Stimulated activated naive CD8-positive, alpha-beta T cell treated with anti-CD3 and anti-CD28 coated beads, Interleukin-15, amount 100 ng/mL, for 72 hours (primary cell): ENCODE measurements at regions not wholly inside any gene's neighbourhood (a gene's known extent, or its start where the extent isn't known, plus 50 kb on each side); places are given as distances from the start of the nearest gene placed in this dataset.

ENCODE experiments used
- ATAC-seq: fragments of 150-1000 bp; cut with Tn5 transposase; 2 replicates; pipeline ENCODE4 v1.10.0; 2021; ENCODE audit warnings: mild to moderate bottlenecking, moderate library complexity
- DNase-seq, 2 donors: peaks; one replicate each; pipeline ENCODE4 v3.0.0; 2021 to 2022
- H3K27ac Mint-ChIP-seq, 2 donors: one replicate each; pipeline ENCODE4 v1.8.0; 2022; ENCODE audit warnings: mild to moderate bottlenecking in 2 of 2, mixed read lengths in 2 of 2, moderate library complexity in 2 of 2
- H3K27me3 Mint-ChIP-seq: one replicate; pipeline ENCODE4 v1.8.0; 2022; ENCODE audit warnings: mixed read lengths
- H3K4me1 Mint-ChIP-seq: one replicate; pipeline ENCODE4 v1.8.0; 2022; ENCODE audit warnings: mild to moderate bottlenecking, mixed read lengths
- H3K4me3 Mint-ChIP-seq, 2 donors: one replicate each; pipeline ENCODE4 v1.8.0; 2022; ENCODE audit warnings: mild to moderate bottlenecking in 2 of 2, mixed read lengths in 2 of 2, moderate library complexity in 1 of 2
- H3K9me3 Mint-ChIP-seq, 2 donors: one replicate each; pipeline ENCODE4 v1.8.0; 2022; ENCODE audit warnings: mixed read lengths in 2 of 2

GRCh38 chr1:239812580-239812979 lies 279.1 kb upstream of the FMN2 start:
- ATAC-seq (no peak), DNase-seq (no peak)
- no peak overlapping the region for H3K27ac Mint-ChIP-seq
- no peak overlapping the region for H3K4me3 Mint-ChIP-seq
- H3K9me3 Mint-ChIP-seq, result peaks cover 0 to 6% of the 10 kb centered on the region in 2 donors
- peaks cover 20% of the 10 kb centered on the region for H3K4me1 Mint-ChIP-seq
- no peaks in the 10 kb centered on the region for H3K27me3 Mint-ChIP-seq

DNA sequence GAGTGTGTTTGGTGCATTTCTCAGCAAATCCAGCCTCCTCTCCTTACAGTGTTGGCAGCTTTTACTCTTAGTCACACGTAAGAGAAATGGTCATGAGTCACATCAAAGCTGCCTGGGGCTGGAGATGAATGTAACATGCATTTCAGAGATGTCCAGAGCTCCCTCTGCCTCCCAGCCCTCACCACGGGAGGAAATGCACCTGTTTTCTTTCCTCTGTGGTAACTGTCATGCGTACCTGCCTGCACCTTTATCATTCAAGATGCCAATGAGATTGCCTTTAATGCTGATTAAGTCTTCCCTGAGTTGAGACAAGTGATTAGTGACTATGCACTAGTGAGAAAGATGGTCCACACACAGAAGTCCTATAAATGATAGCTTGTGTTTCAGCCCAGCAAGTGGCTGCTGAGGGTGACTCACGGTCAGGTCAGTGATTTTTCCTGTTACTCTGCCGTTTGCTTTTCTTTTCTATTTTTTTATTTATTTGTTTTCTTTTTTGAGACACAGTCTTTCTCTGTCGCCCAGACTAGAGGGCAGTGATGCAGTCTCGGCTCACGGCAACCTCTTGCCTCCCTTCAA lies 277.3 kb upstream of the FMN2 start:
- peaks cover 20% of the 10 kb centered on the region for H3K4me1 Mint-ChIP-seq
- H3K9me3 Mint-ChIP-seq, result peaks cover 0 to 3% of the 10 kb centered on the region in 2 donors
- peak in 1 of 2 donors; percentile 26 for DNase-seq
- H3K27me3 Mint-ChIP-seq, result no peaks in the 10 kb centered on the region
- ATAC-seq, result peak; percentile 83
- H3K27ac Mint-ChIP-seq, result peak overlapping the region in 1 of 2 donors; percentile 63
- H3K4me3 Mint-ChIP-seq, result no peak overlapping the region

DNA sequence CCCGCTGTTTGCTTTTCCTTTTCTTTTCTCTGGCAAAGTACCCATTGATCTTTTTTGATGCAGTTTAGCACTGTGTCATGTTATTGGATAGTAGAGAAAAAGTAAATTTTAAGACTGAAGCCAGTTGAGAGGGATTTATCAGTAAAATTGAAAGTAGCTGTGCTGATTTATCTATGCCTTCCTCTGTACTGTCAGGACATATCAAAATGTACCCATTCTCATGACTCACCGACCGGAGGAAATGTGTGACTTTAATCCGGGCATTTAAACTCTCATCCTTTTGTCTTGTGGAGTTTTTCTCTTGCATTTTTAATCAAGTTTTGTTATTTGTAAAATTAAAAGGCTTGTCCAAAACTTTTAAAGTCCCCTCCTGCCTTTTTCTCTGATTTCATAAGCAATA lies 276.6 kb upstream of the FMN2 start:
- ATAC-seq (no peak), DNase-seq (no peak)
- H3K27ac Mint-ChIP-seq, result peak overlapping the region in 1 of 2 donors; percentile 63
- H3K4me3 Mint-ChIP-seq, result no peak overlapping the region
- no peaks in the 10 kb centered on the region for H3K27me3 Mint-ChIP-seq
- H3K4me1 Mint-ChIP-seq, result peaks cover 18% of the 10 kb centered on the region
- no peaks in the 10 kb centered on the region for H3K9me3 Mint-ChIP-seq

DNA sequence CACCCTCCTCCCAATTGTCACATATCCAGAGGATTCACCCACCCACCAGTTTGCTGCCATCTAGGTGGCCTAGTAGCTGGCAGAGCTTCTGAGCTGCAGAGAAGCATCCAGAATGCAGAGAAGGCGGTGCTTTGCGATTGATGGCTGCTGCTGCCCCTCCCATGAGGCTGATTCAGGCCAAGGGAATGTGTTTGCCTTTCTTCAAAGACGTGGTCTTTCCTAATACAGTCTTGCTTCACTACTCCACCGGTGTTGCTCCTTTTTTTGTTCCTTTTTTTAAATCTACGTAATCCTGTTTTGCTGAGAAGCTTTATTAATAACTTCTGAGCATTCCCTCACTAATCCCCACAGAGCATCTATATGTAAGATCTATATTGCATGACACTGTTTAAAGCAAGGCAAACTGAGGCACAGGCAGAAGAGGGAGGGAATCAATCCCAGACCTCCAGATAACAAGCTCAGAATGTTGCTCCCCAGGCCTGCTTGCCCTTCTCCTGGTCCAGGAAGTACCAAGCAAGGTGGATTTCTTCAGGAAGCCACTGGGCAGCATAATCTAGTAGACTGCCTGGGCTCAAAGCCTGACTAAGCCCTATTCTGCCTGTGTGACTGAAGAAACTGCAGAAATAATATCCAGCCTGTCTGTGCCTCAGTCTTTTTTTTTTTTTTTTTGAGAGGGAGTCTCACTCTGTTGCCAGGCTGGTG lies 275.5 kb upstream of the FMN2 start:
- DNase-seq (no peak), ATAC-seq (no peak)
- no peak overlapping the region for H3K4me3 Mint-ChIP-seq
- H3K27me3 Mint-ChIP-seq, result no peaks in the 10 kb centered on the region
- H3K9me3 Mint-ChIP-seq, result no peaks in the 10 kb centered on the region
- no peak overlapping the region for H3K27ac Mint-ChIP-seq
- peaks cover 12% of the 10 kb centered on the region for H3K4me1 Mint-ChIP-seq

DNA sequence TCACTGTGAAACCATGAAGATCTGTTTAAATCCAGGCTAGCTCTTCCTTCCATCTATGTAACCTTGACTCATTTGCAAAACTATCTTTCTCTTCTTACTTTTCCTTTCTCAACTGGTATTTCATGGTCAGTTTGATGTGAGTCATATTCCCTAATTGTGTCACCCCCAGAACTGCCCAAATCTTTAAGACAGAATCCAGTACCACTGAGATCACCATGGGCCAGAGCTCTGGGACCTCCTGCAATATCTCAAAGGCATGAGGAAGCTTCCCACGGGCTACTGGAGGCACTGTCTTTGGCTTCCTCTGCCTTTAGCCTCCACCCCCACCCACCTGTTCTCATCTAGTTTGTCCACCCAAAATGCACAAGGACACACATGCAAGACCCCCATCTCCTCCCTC lies 274.4 kb upstream of the FMN2 start:
- ATAC-seq, result no peak
- Mint-ChIP-seq H3K4me1 (peaks cover 6% of the 10 kb centered on the region), H3K9me3 (no peaks in the 10 kb centered on the region), H3K27ac (peak overlapping the region in 1 of 2 donors; percentile 36), H3K4me3 (no peak overlapping the region), H3K27me3 (no peaks in the 10 kb centered on the region)
- DNase-seq, result no peak

GRCh38 chr1:239817801-239818200 lies 273.9 kb upstream of the FMN2 start:
- Mint-ChIP-seq H3K27me3 (no peaks in the 10 kb centered on the region), H3K27ac (no peak overlapping the region), H3K4me1 (peaks cover 6% of the 10 kb centered on the region), H3K9me3 (no peaks in the 10 kb centered on the region), H3K4me3 (no peak overlapping the region)
- ATAC-seq (no peak), DNase-seq (no peak)

DNA sequence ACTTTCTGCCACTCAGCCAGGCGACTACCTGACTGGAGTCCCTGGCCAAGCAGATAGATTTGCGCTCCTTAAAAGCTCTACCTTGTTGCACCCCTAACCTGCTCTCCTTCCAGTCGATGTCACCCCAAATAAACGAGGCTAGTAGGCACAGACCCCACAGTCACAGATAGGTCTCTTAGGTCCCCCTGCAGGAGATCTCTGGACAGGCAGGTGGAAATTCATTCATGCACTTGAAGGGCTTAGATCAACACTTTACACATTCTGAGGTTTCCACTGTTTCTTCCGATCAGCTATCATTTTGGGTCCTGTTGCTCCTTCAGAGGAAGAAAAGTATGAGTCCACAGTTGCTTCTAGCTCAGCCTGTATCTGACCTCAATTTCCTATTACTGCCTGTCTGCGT lies 272.6 kb upstream of the FMN2 start:
- peaks cover 4% of the 10 kb centered on the region for H3K4me1 Mint-ChIP-seq
- H3K27ac Mint-ChIP-seq, result peak overlapping the region in 1 of 2 donors; percentile 86
- no peaks in the 10 kb centered on the region for H3K9me3 Mint-ChIP-seq
- ATAC-seq (peak; percentile 45), DNase-seq (peak in 1 of 2 donors; percentile 22)
- no peak overlapping the region for H3K4me3 Mint-ChIP-seq
- H3K27me3 Mint-ChIP-seq, result no peaks in the 10 kb centered on the region

- Mint-ChIP-seq H3K27me3 (no peaks in the 10 kb centered on the region), H3K9me3 (no peaks in the 10 kb centered on the region), H3K27ac (no peak overlapping the region), H3K4me1 (no peaks in the 10 kb centered on the region), H3K4me3 (no peak overlapping the region)
- ATAC-seq (no peak), DNase-seq (no peak)
Observed at GRCh38 chr1:239819756-239820250, 271.9 kb upstream of the FMN2 start.

- no peak for DNase-seq
- no peaks in the 10 kb centered on the region for H3K4me1 Mint-ChIP-seq
Observed at GRCh38 chr1:239823852-239824251, 267.8 kb upstream of the FMN2 start.

DNA sequence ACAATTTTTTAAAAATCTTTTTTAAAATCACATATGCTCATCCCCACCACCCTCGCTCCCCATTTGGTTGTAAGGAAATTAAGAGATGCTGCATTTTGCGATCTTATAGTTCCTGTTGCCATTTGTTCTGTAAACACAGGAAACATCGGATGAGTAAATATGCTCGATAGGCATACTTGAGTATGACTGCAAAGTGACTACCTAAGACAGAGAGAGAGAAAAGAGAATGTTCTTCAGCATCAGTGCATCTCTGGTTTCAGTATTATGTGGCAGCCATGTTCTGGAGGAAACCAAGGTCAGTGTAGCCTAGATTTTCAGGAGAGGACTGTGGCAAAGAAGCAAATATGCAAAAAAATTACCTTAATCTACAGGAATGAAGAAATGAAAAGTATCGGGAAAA lies 265.5 kb upstream of the FMN2 start:
- Mint-ChIP-seq H3K27ac (no peak overlapping the region), H3K27me3 (no peaks in the 10 kb centered on the region), H3K9me3 (no peaks in the 10 kb centered on the region), H3K4me3 (no peak overlapping the region), H3K4me1 (no peaks in the 10 kb centered on the region)
- no peak for ATAC-seq
- no peak for DNase-seq

More at GRCh38 chr1:239823852-239824251, 267.8 kb upstream of the FMN2 start:
- Mint-ChIP-seq H3K4me3 (no peak overlapping the region), H3K27ac (no peak overlapping the region), H3K9me3 (no peaks in the 10 kb centered on the region), H3K27me3 (no peaks in the 10 kb centered on the region)
- no peak for ATAC-seq

- Mint-ChIP-seq H3K4me1 (no peaks in the 10 kb centered on the region), H3K9me3 (no peaks in the 10 kb centered on the region), H3K4me3 (no peak overlapping the region), H3K27ac (no peak overlapping the region), H3K27me3 (no peaks in the 10 kb centered on the region)
- no peak for DNase-seq
- ATAC-seq, result no peak
Observed at GRCh38 chr1:239826736-239827135, 264.9 kb upstream of the FMN2 start.

DNA sequence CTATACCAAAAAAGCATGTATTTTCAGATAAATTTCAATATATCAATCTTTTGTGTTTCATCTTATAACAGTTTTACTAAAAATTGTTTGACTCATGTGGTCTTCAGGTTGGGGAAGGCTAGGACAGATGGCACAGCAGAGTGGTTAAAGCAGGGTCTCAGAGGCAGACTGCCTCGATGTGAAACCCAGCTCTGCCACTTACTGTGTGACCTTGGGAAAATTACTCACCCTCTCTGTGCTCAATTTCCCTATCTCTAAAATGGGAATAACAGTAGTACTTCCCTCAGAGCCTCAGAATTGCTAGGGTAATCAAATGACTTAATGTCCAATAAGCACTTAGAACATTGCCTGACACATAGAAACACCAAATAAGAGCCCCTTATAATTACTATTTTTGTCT lies 262.1 kb upstream of the FMN2 start:
- Mint-ChIP-seq H3K4me3 (no peak overlapping the region), H3K9me3 (no peaks in the 10 kb centered on the region)
- ATAC-seq, result no peak

DNA sequence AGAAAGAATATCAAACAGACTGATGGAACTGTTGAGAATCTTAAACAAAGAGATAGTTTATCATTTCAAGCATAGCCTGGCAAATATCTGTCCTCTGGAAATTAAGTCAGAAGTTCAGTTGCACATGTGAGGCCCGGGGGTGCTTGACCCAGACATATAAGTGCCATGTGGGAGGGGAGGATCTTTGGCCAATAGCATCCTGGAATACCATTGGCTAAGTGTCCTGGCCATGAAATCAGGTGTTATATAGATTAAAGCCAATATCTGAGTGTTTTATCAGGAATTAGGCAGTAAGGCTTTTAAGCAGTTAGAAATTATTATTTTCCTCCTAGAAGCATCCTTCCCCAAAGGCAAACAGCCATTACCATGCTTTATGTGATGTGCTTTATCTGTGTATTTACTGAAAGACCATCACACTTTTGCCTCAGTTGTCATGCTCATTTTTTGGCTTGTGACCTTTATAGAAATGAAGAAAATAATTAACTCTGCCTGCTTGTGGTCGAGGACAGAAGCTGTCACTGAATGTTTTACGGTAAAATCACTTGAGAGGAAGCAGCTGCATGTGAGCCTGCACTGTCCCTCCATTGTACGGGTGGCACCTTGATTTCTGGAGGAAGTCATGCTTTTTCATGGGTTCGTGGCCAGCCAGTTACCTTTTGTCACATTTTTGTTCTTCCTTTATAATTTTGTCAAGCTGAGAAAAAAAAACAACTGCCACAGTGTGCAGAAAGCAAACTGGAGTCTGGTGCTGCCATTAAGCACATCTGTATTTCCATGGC lies 259.9 kb upstream of the FMN2 start:
- ATAC-seq (no peak), DNase-seq (no peak)
- Mint-ChIP-seq H3K9me3 (no peaks in the 10 kb centered on the region), H3K27me3 (no peaks in the 10 kb centered on the region), H3K4me1 (no peaks in the 10 kb centered on the region), H3K4me3 (no peak overlapping the region), H3K27ac (no peak overlapping the region)

More for the DNA sequence above, 262.1 kb upstream of the FMN2 start:
- H3K4me1 Mint-ChIP-seq, result no peaks in the 10 kb centered on the region
- H3K27me3 Mint-ChIP-seq, result no peaks in the 10 kb centered on the region
- no peak for DNase-seq
- no peak overlapping the region for H3K27ac Mint-ChIP-seq

GRCh38 chr1:239833723-239834122 lies 258.0 kb upstream of the FMN2 start:
- DNase-seq, result no peak
- H3K4me3 Mint-ChIP-seq, result no peak overlapping the region
- no peaks in the 10 kb centered on the region for H3K4me1 Mint-ChIP-seq
- ATAC-seq, result no peak
- no peaks in the 10 kb centered on the region for H3K9me3 Mint-ChIP-seq
- H3K27ac Mint-ChIP-seq, result peak overlapping the region in 1 of 2 donors; percentile 65
- H3K27me3 Mint-ChIP-seq, result no peaks in the 10 kb centered on the region

GRCh38 chr1:239835946-239836440 lies 255.7 kb upstream of the FMN2 start:
- Mint-ChIP-seq H3K9me3 (no peaks in the 10 kb centered on the region), H3K4me1 (no peaks in the 10 kb centered on the region), H3K4me3 (no peak overlapping the region), H3K27ac (no peak overlapping the region), H3K27me3 (no peaks in the 10 kb centered on the region)
- DNase-seq (no peak), ATAC-seq (no peak)

DNA sequence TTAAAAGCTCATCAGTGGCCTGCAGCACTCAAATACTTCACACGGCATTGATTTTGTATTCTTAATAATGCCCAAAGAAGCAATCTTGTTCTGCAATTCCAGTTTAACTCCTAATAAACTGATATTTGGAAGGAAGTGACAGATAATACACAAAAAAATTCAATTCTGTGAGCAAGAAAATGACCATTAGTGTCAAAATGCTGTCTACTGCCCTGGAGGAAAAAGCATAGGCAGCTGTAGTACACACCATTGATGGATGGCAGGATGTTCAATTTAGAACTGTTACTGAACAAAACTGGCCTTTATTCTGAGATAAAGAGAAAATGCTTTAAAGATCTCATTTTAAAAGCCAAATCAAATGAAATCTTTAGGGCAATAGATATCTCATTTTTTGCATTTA lies 251.3 kb upstream of the FMN2 start:
- no peak for DNase-seq
- Mint-ChIP-seq H3K9me3 (no peaks in the 10 kb centered on the region), H3K4me3 (no peak overlapping the region), H3K27ac (no peak overlapping the region), H3K4me1 (no peaks in the 10 kb centered on the region), H3K27me3 (no peaks in the 10 kb centered on the region)
- no peak for ATAC-seq
